ENCODE measurements at regions not wholly inside any gene's neighbourhood (a gene's known extent, or its start where the extent isn't known, plus 50 kb on each side); places are given as distances from the start of the nearest gene placed in this dataset.

- Mint-ChIP-seq H3K27ac (no peak overlapping the region), H3K4me3 (no peak overlapping the region), H3K4me1 (no peaks in the 10 kb centered on the region), H3K36me3 (no peaks in the 10 kb centered on the region), H3K9me3 (peaks cover 0 to 4% (median 2%) of the 10 kb centered on the region in 8 donors), H3K27me3 (no peaks in the 10 kb centered on the region)
- POLR2A ChIA-PET (ENCODE audit: partially characterized antibody) = no interaction called here
- no peaks in the 10 kb centered on the region for H3K27me3 ChIP-seq (ENCODE audit: insufficient read depth, low read length)
- DNase-seq = no peak
- intact Hi-C loops (cut with micrococcal nuclease) = no loop called here
- H3K36me3 ChIP-seq (ENCODE audit: insufficient read depth, low read length) = no peaks in the 10 kb centered on the region
- no peaks in the 10 kb centered on the region for H3K4me1 ChIP-seq (ENCODE audit: insufficient read depth, low read length)
- H3K4me3 ChIP-seq (ENCODE audit: low read length in 2 of 2) = no peak overlapping the region
- no peaks in the 10 kb centered on the region for H3K9me3 ChIP-seq (ENCODE audit: control insufficient read depth in 1 of 2, low read length in 2 of 2)
- H3K27ac ChIP-seq (ENCODE audit: low read depth, low read length) = no peak overlapping the region
- CTCF ChIA-PET (ENCODE audit: partially characterized antibody) = no interaction called here
These were observed 363.3 kb upstream of the MEF2C start for GRCh38 chr5:89246252-89246651.

GRCh38 chr5:89243611-89244010 is 360.6 kb upstream of the MEF2C start:
- no peaks in the 10 kb centered on the region for H3K4me1 Mint-ChIP-seq

GRCh38 chr5:89241186-89241585 is 358.2 kb upstream of the MEF2C start:
- POLR2A ChIA-PET (ENCODE audit: partially characterized antibody) = no interaction called here

More at GRCh38 chr5:89243611-89244010, 360.6 kb upstream of the MEF2C start:
- H3K4me3 Mint-ChIP-seq = no peak overlapping the region
- H3K27me3 Mint-ChIP-seq = no peaks in the 10 kb centered on the region
- CTCF ChIA-PET (ENCODE audit: partially characterized antibody) = no interaction called here
- H3K36me3 Mint-ChIP-seq = no peaks in the 10 kb centered on the region
- Histone ChIP-seq H3K4me1 (ENCODE audit: insufficient read depth, low read length) (no peaks in the 10 kb centered on the region), H3K27me3 (ENCODE audit: insufficient read depth, low read length) (no peaks in the 10 kb centered on the region), H3K36me3 (ENCODE audit: insufficient read depth, low read length) (no peaks in the 10 kb centered on the region), H3K27ac (ENCODE audit: low read depth, low read length) (no peak overlapping the region), H3K4me3 (ENCODE audit: low read length in 2 of 2) (no peak overlapping the region), H3K9me3 (ENCODE audit: control insufficient read depth in 1 of 2, low read length in 2 of 2) (no peaks in the 10 kb centered on the region)
- intact Hi-C loops (cut with micrococcal nuclease) = no loop called here
- H3K9me3 Mint-ChIP-seq = peaks cover 0 to 3% (median 0%) of the 10 kb centered on the region in 8 donors
- POLR2A ChIA-PET (ENCODE audit: partially characterized antibody) = no interaction called here
- DNase-seq = no peak
- H3K27ac Mint-ChIP-seq = no peak overlapping the region

GRCh38 chr5:89236900-89237299 is 353.9 kb upstream of the MEF2C start:
- CTCF ChIA-PET (ENCODE audit: partially characterized antibody) = no interaction called here

More at GRCh38 chr5:89241186-89241585, 358.2 kb upstream of the MEF2C start:
- Histone ChIP-seq H3K9me3 (ENCODE audit: control insufficient read depth in 1 of 2, low read length in 2 of 2) (no peaks in the 10 kb centered on the region), H3K4me1 (ENCODE audit: insufficient read depth, low read length) (no peaks in the 10 kb centered on the region), H3K27ac (ENCODE audit: low read depth, low read length) (no peak overlapping the region), H3K27me3 (ENCODE audit: insufficient read depth, low read length) (no peaks in the 10 kb centered on the region), H3K4me3 (ENCODE audit: low read length in 2 of 2) (no peak overlapping the region), H3K36me3 (ENCODE audit: insufficient read depth, low read length) (no peaks in the 10 kb centered on the region)
- intact Hi-C loops (cut with micrococcal nuclease) = no loop called here
- no peak overlapping the region for H3K27ac Mint-ChIP-seq
- no peak overlapping the region for H3K4me3 Mint-ChIP-seq
- no peaks in the 10 kb centered on the region for H3K4me1 Mint-ChIP-seq
- no peaks in the 10 kb centered on the region for H3K36me3 Mint-ChIP-seq
- H3K9me3 Mint-ChIP-seq = peaks cover 0 to 3% (median 0%) of the 10 kb centered on the region in 8 donors
- CTCF ChIA-PET (ENCODE audit: partially characterized antibody) = no interaction called here
- DNase-seq = no peak
- H3K27me3 Mint-ChIP-seq = no peaks in the 10 kb centered on the region

GRCh38 chr5:89233462-89233861 is 350.5 kb upstream of the MEF2C start:
- H3K27me3 ChIP-seq (ENCODE audit: insufficient read depth, low read length) = no peaks in the 10 kb centered on the region
- ChIA-PET CTCF (ENCODE audit: partially characterized antibody) (no interaction called here), POLR2A (ENCODE audit: partially characterized antibody) (no interaction called here)
- no peaks in the 10 kb centered on the region for H3K27me3 Mint-ChIP-seq
- H3K9me3 ChIP-seq (ENCODE audit: control insufficient read depth in 1 of 2, low read length in 2 of 2) = no peaks in the 10 kb centered on the region
- H3K36me3 Mint-ChIP-seq = no peaks in the 10 kb centered on the region
- DNase-seq = no peak
- H3K4me3 Mint-ChIP-seq = no peak overlapping the region
- H3K36me3 ChIP-seq (ENCODE audit: insufficient read depth, low read length) = no peaks in the 10 kb centered on the region
- H3K4me3 ChIP-seq (ENCODE audit: low read length in 2 of 2) = no peak overlapping the region
- no peaks in the 10 kb centered on the region for H3K4me1 ChIP-seq (ENCODE audit: insufficient read depth, low read length)
- no peak overlapping the region for H3K27ac Mint-ChIP-seq
- intact Hi-C loops (cut with micrococcal nuclease) = no loop called here
- H3K27ac ChIP-seq (ENCODE audit: low read depth, low read length) = no peak overlapping the region
- no peaks in the 10 kb centered on the region for H3K4me1 Mint-ChIP-seq
- H3K9me3 Mint-ChIP-seq = peaks cover 0 to 3% (median 0%) of the 10 kb centered on the region in 8 donors

More at GRCh38 chr5:89236900-89237299, 353.9 kb upstream of the MEF2C start:
- Mint-ChIP-seq H3K27me3 (no peaks in the 10 kb centered on the region), H3K27ac (no peak overlapping the region), H3K4me1 (no peaks in the 10 kb centered on the region), H3K9me3 (peaks cover 0 to 3% (median 0%) of the 10 kb centered on the region in 8 donors), H3K4me3 (no peak overlapping the region), H3K36me3 (no peaks in the 10 kb centered on the region)
- DNase-seq = no peak
- Histone ChIP-seq H3K9me3 (ENCODE audit: control insufficient read depth in 1 of 2, low read length in 2 of 2) (no peaks in the 10 kb centered on the region), H3K4me1 (ENCODE audit: insufficient read depth, low read length) (no peaks in the 10 kb centered on the region), H3K27me3 (ENCODE audit: insufficient read depth, low read length) (no peaks in the 10 kb centered on the region), H3K36me3 (ENCODE audit: insufficient read depth, low read length) (no peaks in the 10 kb centered on the region), H3K27ac (ENCODE audit: low read depth, low read length) (no peak overlapping the region), H3K4me3 (ENCODE audit: low read length in 2 of 2) (no peak overlapping the region)
- POLR2A ChIA-PET (ENCODE audit: partially characterized antibody) = no interaction called here
- intact Hi-C loops (cut with micrococcal nuclease) = no loop called here

GRCh38 chr5:89232139-89232603 is 349.2 kb upstream of the MEF2C start:
- H3K27ac ChIP-seq (ENCODE audit: low read depth, low read length) = no peak overlapping the region
- no peaks in the 10 kb centered on the region for H3K4me1 ChIP-seq (ENCODE audit: insufficient read depth, low read length)
- no peaks in the 10 kb centered on the region for H3K36me3 ChIP-seq (ENCODE audit: insufficient read depth, low read length)
- DNase-seq = no peak
- ChIA-PET CTCF (ENCODE audit: partially characterized antibody) (no interaction called here), POLR2A (ENCODE audit: partially characterized antibody) (no interaction called here)
- H3K4me3 Mint-ChIP-seq = no peak overlapping the region
- H3K4me3 ChIP-seq (ENCODE audit: low read length in 2 of 2) = no peak overlapping the region
- no peaks in the 10 kb centered on the region for H3K27me3 Mint-ChIP-seq
- H3K27ac Mint-ChIP-seq = no peak overlapping the region
- no peaks in the 10 kb centered on the region for H3K4me1 Mint-ChIP-seq
- no peaks in the 10 kb centered on the region for H3K27me3 ChIP-seq (ENCODE audit: insufficient read depth, low read length)
- intact Hi-C loops (cut with micrococcal nuclease) = no loop called here
- H3K36me3 Mint-ChIP-seq = no peaks in the 10 kb centered on the region
- no peaks in the 10 kb centered on the region for H3K9me3 ChIP-seq (ENCODE audit: control insufficient read depth in 1 of 2, low read length in 2 of 2)
- peaks cover 0 to 3% (median 0%) of the 10 kb centered on the region in 8 donors for H3K9me3 Mint-ChIP-seq

GRCh38 chr5:89230178-89230577 is 347.2 kb upstream of the MEF2C start:
- CTCF ChIA-PET (ENCODE audit: partially characterized antibody) = no interaction called here

More at GRCh38 chr5:89230178-89230577, 347.2 kb upstream of the MEF2C start:
- POLR2A ChIA-PET (ENCODE audit: partially characterized antibody) = no interaction called here
- H3K4me1 ChIP-seq (ENCODE audit: insufficient read depth, low read length) = no peaks in the 10 kb centered on the region
- H3K36me3 ChIP-seq (ENCODE audit: insufficient read depth, low read length) = no peaks in the 10 kb centered on the region
- DNase-seq = no peak
- Mint-ChIP-seq H3K36me3 (no peaks in the 10 kb centered on the region), H3K4me3 (no peak overlapping the region), H3K27ac (no peak overlapping the region), H3K27me3 (no peaks in the 10 kb centered on the region), H3K4me1 (no peaks in the 10 kb centered on the region), H3K9me3 (peaks cover 0 to 5% (median 0%) of the 10 kb centered on the region in 8 donors)
- H3K4me3 ChIP-seq (ENCODE audit: low read length in 2 of 2) = no peak overlapping the region
- H3K27ac ChIP-seq (ENCODE audit: low read depth, low read length) = no peak overlapping the region
- H3K27me3 ChIP-seq (ENCODE audit: insufficient read depth, low read length) = no peaks in the 10 kb centered on the region
- intact Hi-C loops (cut with micrococcal nuclease) = no loop called here
- no peaks in the 10 kb centered on the region for H3K9me3 ChIP-seq (ENCODE audit: control insufficient read depth in 1 of 2, low read length in 2 of 2)
